Iris pigment epithelial cell (primary cell): ENCODE measurements at regions not wholly inside any gene's neighbourhood (a gene's known extent, or its start where the extent isn't known, plus 50 kb on each side); places are given as distances from the start of the nearest gene placed in this dataset.

Experiments
- DNase-seq: peaks from one replicate; pipeline ENCODE4 v3.0.0-alpha.2; 2011; ENCODE audit warnings: low read depth

DNA sequence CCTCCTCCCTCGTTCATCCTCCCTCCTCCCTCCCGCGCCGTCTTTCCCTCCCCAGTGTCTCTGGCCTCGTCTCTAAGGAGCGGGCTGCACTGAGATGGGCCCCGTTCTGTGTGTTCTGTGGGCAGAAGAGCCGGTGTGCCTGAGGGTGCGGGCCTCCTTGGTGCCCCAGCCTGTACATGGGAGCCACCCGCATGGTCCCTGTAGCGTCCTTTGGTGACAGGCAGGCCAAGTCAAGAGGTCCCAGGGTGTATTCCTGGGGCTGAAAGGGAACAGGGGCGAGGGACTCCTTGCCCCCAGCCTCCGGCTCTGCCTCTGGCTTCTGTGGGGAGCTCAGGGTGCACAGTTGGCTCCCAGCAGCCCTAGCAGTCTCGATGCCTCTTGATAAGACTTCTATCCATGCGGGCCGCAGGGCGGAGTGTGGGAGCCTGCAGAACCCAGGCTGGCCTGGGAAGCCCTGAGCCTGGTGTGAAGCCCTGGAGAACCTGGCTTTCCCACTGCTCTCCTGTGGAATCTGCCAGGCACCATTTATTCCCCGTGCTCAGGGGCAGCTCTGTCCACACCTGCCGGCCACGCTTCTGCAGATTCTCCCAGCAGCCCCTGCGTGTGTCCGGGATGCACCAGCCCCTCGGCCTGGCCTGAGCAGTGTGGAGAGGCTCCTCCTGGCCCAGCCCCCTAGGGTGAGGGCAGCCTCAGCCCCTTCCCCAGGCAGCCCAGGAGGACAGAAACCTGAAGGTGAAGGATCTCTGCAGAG is 181.3 kb downstream of the KIF26A start:
- DNase-seq, result no peak

DNA sequence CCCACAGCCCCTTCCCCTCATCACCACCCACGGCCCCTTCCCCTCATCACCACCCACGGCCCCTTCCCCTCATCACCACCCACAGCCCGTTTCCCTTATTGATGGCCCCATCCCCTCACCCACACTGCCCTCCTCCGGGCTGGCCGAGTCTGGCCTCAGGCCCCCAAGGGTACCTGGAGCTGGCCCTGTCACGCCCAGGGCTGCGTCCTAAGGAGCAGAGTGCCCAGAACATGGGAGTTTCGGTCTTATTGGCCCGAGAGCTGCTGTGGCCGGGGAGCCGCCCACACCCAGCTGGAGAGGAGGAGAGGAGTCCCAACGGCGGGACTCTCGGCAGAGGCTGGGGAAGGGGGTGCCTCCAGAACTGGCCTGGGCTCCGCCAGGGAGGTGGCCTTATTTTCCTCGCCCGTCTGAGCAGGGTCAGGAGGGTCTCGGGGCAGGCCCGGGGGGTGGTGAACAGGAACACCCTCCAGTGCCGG is 182.3 kb downstream of the KIF26A start:
- DNase-seq, result no peak

DNA sequence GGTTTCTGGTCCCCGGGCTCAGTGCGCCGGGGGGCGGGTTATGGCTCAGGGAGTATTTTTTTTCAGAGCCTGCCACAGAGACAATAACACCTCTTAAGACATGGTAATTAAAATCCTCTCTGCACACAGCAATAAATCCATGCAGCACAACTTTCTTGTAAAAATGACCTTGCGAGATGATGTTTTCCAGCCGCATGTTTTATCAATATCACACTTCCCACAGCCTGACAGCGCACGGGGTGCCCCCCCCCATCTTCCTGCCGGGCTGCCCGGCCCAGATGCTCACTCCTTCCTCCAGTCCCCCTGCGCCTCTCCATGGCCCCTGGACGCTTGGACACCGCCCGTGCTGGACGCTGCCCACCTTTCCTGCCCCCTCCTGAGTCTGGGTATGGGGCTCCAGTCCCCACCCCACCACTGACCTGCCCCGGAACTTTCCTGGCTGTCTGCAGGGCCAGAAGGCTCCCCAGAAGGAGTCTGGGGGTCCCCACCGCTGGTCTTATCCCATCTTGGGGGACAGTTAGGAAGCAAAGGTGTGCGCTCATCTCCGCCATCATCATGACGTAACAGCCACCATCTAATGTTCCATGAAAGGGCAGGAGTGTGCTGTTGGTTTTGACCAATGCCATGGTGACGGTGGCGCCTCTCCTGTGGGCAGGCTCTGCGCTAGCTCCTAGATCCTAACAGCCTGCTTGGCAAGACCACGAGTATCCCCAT is 182.9 kb downstream of the KIF26A start:
- DNase-seq, result no peak

DNA sequence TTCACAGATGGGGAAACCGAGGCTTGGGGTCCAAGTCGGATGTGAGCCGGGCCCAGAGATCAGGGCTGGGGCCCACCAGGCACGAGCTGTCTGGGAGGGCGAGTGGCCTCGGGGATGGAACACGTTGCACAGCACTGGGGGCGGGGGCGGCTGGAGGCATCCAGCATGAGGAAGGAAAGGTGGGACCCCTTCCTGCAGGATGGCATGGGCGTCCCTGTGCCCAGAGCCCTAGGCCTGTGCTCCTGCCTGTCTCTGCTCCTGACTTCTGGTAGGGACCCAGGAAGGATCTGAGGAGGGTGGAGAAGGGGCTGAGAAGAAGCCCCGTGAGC is 183.4 kb downstream of the KIF26A start:
- DNase-seq, result no peak

DNA sequence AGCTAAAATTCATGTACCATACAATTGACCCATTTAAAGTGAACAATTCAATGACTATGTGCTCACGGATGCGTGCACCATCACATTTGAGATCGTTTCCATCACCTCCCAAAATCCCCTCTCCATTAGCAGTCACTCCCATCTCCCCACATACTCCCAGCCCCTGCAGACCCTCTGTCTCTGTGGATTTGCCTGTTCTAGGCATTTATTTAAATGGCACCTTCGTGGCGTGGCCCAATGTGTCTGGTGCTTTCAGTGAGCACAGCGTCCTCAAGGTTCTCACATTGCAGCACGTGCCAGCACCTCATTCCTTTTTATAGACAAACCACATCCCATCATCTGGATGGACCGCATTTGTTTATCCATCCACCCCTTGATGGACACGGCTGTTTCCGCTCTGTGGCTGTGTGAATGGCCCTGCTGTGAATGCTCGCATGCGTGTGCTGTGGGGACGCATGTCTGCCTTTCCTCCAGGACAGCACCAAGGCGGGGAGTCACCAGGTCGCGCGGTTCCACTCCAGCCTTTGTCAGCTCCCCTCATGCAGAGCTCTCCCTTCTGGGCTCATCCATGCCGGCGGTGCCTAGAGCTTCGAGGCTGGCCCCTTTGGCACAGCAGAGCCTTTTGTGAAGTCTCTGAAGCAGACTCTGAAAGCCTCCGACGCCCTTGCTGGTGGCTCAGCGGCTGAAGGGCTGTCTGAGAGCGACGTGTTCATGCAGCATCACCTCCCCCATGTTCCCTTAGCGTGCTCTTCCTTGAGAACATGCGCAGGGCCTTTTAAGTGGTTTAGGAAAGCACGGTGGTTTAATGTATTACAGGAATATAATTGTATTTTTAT is 184.4 kb downstream of the KIF26A start:
- DNase-seq, result no peak

DNA sequence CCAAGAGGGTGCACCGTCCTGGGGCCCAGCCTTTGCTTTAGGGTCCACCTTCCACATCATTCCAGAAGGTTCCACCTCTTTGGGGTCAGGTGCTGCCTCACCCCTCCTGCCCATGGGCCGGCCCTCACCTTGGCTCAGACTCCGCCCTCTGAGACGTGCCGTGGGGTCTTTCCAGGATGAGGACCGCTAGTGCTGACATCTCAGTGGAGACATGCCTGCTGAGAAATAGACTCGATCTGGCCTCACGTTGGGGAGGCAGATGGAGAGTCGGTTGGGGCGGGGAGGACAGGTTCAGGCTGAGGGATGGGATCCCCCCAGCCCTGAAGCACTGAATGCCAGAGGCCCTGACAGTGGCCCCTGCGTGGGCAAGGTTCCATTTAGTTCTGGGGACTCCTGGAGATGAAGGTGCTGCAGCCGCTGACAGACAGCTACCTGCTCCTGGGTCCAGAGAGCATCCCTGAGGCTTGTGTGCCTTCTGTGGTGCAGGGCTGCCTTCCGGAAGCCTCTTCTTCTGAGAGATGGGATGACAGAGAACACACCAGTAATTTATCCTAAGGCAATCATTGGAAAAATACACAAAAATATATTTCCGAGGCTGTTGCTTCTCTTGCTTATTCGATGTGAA is 185.3 kb downstream of the KIF26A start:
- no peak for DNase-seq

DNA sequence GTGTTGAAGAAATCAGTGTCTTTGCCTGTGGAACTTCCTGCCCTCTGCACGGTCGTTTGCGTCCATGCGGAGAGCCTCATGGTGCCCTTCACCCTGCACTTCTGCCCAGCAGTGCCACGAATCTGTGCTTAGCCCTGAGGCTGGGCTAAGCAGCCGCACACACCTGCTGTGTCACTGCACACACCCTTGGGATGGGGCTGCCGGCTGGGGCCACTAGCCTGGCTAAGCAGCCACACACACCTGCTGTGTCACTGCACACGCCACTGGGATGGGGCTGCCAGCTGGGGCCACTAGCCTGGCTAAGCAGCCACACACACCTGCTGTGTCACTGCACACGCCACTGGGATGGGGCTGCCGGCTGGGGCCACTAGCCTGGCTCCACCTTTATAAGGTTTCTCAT is 188.5 kb downstream of the KIF26A start:
- DNase-seq, result no peak

DNA sequence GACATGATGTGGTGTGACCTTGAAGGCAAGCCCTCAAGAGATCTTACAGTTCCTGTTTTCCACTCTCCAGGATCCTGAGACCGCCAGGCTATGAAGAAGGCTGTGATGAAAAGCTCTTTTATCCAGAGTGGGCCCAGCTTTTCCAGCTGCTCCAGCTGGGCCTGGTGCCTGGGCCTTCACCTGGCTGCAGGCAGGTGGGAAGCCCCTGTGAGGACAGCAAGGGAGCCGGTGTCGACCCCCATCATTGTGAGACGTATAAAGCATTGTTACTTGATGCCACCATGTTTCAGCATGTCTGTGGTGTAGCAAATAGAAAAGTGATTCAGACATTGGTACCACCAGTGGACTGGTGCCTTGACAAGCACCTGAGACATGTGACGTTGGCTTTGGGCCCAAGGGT is 190.2 kb downstream of the KIF26A start:
- no peak for DNase-seq

DNA sequence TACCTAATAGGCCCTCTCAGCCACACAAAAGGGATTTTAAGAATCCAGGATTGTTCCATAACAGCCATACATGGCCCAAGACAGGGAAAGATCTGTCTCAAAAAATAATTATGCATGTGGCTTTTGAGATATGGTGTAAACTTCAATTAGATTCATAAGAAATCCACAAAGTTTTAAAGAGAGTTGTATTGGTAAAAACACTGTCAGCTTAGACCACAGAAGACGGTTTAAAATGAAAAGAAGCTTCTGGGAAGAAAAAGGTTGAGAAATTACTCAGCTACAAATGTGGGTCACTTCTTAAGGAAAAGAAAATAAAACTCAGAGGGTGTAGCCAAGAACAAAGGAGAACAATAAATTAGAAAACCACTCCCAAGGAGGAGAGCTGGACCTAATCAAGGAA is 191.4 kb downstream of the KIF26A start:
- no peak for DNase-seq

DNA sequence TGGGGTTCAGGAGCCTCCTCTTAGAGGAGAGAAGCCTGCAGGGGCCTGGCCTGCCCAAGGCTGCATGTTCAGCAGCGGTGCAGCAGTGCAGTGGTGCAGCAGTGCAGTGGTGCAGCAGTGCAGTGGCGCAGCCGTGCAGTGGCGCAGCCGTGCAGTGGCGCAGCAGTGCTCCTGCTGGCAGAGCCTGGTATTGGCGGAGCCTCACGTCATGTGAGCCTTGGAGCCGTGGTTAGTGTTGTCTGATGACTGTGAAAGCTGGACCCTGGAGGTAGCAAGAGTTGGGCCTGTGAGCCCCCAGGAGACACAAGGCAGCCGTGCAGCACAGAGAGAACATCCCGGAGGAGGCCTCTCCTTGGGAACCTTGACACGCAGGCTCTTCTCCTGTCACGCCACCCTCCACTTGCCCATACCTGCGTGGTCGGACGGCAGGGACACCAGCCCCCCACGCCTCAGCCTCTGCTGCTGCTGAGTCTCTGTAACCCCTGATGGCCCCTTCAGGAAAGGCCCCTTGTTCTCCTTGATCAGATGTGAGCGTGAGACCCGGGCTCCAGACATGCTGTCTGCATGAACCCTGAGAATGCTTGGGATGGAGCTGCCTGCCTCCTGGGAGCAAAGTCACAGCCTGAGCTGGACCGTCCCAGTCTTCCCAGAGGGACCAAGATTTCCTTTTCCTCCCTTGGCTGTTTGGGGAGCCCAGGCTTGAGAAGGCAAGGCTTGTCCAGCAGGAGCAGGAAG is 193.7 kb downstream of the KIF26A start:
- DNase-seq, result no peak

DNA sequence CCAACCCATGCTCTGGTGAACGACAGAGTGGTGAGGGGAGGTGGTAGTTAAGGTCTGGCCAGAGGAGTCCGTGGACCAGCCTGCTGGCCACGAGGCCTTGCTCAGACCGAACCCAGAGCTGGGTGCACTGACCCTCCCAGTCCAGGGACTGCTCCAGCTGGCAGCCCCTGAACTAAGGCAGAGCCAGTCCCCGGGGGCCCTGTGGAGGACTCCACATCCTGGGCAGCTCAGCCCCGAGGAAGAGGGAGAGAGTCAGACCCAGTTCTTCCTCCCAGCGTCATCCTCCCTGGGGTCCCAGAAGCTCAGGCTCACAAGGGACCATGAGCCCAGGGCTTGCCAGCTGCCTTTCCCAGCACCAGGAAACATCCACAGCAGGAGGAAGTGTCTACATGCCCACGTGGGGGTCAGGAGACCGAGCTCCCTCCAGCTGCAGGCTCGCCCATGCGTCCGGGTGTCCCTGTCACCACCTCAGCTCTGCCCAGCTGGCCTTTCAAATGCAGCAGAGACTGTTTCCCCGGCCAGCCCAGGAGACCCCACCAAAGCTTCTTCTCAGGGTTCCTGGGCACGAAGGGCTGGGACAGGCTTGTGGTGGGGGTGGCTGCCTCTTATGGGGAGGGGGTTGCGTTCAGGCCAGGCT is 194.4 kb downstream of the KIF26A start:
- no peak for DNase-seq

DNA sequence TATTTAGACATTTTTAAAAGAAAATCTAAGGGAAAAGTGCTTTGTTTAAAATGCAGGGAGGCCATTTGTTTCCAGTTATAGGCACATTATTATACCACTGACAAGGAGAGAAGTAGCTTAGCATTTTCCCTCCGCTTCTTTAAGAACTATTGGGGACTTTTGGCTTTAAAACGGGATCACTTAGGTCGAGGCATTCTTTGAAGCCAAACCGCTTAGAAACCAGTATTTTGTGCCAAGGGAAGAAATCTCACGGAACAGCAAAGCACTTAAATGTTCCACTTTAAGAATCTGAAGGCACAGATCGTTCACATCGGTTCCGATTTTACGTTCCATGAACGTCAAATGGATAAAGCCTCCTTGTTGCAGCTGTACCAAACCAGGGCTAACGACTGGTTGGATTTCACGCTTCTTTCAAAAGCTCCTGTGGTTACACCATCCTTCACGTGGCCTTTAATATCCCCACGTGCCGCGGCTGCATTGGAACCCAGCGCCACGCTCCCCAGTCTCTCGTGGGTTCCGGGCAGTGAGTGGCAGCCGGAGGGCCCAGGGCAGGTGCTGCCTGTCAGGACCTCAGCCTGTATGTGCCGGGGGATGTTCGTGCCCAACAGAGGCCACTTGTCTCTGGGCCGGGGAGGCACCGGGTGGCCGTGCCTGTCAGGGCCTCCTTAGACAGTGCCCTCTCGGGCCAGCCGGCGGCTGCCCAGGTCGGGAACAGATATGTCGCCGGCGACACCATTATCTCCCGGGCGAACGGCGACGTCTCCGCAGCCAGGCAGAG is 195.4 kb downstream of the KIF26A start:
- no peak for DNase-seq

DNA sequence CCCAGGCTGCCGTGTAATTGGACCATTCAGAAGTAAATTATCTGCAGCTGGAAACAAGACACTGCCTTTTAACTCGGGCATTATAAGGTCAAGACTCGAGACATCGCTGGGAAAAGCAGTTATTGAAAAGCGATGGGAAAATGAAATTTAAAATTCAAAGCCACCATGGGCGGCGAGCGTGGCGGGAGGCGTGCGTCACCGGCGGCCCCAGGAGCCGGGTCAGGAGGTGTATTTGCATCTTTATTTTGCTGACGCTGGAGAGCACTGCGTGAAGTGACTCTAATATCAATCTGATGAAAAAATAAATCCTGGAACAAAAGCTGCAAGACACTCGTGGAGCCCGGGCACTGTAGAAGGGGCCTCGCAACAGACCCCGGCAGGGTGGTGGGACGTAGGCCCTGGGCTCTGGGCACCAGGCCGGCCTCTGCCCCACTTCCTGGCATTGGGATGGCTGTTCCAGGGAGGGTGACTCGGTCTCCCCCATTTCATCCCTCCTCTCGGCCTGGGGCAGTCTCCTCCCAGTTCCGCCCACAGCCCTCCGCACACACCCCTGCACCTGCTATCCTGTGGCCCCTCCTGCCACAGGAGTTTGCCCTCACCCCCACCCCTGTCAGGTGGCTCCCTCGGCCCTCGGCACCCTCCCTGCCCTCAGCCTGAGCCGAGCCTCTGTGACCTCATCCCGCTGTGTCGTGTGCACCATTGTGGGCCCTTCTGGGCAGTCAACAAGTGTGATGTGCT is 196.2 kb downstream of the KIF26A start:
- no peak for DNase-seq

DNA sequence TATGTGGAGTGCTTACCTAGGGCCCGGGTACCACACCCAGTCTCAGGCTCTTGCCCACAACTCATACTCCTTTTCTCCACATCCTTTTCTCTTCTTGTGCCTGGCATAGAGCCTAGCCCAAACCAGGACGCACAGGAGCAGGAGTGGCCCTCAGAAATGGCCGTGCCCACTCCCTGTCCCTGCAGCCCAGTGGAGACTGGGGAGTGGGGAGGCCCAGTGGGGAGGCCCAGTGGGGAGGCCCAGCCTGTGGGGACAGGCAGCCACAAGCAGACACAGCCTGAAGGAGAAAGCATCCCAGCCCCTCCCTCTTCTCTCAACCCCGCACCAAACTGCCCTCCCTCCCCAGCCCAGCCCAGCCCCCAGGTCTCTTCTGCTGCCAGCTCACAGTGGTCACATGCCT is 196.8 kb downstream of the KIF26A start:
- DNase-seq, result no peak

DNA sequence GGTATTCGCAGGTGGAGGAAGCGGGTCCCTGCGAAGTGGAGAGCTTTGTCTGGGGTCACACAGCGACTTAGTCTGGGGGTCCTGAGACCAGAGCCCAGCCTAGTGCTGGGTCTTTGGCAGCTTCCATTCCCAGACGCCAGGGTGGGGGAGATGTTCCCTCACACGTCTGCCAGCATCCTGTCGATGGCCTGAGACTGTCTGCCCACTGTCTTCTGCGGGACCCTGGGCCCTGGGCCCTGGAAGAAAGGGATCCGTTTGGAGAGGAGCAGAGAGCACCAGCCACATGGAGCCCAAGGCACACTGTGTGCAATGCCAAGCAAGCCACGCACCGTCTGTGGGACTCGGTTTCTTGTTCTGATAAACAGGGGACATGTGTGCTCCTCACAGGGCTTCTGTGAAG is 197.2 kb downstream of the KIF26A start:
- no peak for DNase-seq

DNA sequence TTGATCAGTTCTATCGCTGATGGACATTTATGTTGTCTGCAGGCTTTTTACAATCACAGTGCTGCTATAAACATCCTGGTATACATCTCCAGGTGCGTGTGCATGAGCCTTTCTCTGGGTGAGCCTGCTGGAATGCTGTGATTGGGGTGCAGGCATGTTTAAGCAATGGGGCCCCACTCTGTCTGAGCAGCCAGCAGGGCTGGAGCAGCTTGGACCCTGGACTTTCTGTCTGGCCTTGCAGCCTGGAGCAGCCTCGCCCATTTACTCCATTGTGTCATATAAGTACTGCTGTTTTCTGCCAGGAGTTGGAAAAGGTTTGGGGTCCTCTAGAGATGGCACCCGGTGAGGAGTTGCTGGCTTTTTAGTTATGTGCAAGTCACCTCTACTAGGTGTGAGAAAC is 199.0 kb downstream of the KIF26A start:
- DNase-seq, result no peak

DNA sequence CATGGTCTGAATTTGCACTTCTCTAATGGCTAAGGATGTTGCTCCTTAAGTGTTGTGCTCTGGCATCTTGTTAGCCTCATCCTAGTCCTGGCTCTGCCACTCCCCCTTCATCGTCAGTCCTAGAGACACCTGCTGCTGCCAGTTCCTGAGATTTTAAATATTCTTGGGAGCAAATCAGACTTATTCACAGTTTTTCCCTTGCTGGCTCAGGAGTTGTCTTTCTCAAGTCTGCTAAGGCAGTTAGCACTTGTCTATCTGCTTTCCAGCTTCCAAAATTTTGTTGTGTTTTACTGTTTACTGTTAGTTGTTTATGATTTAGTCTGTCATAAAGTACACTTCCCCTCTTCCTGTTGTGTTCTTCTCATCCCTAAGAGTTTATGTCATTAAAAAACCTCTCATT is 201.0 kb downstream of the KIF26A start:
- DNase-seq, result no peak

DNA sequence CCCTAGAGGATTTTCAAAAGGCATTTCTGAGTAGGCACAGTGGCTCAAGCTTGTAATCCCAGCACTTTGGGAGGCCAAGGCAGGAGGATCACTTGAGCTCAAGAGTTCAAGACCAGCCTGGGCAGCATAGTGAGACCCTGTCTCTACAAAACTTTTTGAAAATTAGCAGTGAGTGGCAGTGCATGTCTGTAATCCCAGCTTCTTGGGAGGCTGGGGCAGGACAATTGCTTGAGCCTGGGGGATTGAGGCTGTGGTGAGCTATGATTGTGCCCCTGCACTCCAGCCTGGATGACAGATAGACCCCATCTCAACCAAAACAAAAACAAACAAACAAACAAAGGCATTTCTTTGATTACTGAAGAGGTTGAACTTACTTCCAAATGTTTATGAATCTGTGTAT is 201.4 kb downstream of the KIF26A start:
- no peak for DNase-seq

DNA sequence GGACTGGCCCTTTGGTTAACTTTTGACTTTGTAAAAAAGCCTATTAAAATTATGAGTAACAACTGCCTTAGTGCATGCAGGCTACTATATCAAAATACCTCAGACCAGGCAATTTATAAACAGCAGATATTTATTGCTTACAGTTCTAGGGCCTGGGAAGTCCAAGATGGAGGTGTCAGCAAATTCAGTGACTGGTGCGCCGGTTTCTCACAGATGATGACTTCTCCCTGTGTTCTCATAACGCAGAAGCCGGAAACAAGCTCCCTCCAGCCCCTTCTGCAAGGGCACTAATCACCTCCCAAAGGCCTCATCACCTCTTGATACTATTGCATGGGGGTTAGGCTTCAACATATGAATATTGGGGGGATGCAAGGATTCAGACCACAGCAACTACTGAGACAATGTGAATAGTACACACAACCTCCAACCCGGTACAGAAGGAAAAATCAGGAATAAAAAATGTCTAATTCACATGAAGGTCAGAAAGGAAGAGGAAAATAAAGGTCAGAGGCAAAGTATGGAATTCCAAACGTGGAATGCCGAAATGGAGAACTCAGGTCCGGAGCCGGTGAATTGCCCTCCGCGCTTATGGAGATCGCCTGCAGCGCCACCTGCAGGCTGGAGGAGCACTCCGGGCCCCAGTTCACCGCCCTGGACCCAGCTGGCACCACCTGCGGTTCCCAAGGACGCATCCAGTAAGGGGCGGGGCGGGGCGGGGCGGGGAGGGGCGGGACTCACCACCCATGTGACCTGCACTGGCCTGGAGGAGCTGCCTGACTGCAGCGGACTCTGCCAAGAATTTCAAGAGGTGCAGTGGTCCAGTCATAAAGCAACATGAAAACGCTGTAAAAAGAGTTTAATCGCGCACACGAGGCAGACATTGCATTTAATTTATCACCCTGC is 203.4 kb downstream of the KIF26A start:
- DNase-seq, result peak; percentile 20
